PC-3 (cell line): ENCODE measurements at regions not wholly inside any gene's neighbourhood (a gene's known extent, or its start where the extent isn't known, plus 50 kb on each side); places are given as distances from the start of the nearest gene placed in this dataset.

Experiments
- ATAC-seq: fragments of 200-7000 bp; cut with Tn5 transposase; 2 replicates; pipeline ENCODE4 v1.9.1; 2020; ENCODE audit warnings: mild to moderate bottlenecking, moderate library complexity
- BruUV-seq: library from RNA; stranded (reverse); fragments of 400-500 nt; replicated peaks from 2 replicates; lab custom pipeline; 2021; lab: Mats Ljungman, UMichigan
- CTCF ChIA-PET: fragments of 300-600 bp; sonication (Branson Sonifier 250); formaldehyde crosslinking; loops from one replicate; lab custom pipeline; 2022; ENCODE audit warnings: antibody characterized with exemption; lab: Charles Lee
- POLR2A ChIA-PET: fragments of 300-600 bp; sonication (Branson Sonifier 250); formaldehyde crosslinking; loops from one replicate; lab custom pipeline; 2022; ENCODE audit warnings: antibody characterized with exemption; ENCODE audit not compliant: unreplicated experiment; lab: Charles Lee
- DNase-seq: peaks from one replicate; pipeline ENCODE4 v3.0.0-alpha.2; 2015
- H2AFZ ChIP-seq: fragments of 300-600 bp; sonication (generic); 2 replicates; pipeline ENCODE4 v1.6.0; 2016; ENCODE audit warnings: antibody characterized with exemption, low read length
- H3F3A ChIP-seq: fragments of 300-600 bp; sonication (generic); one replicate; pipeline ENCODE4 v1.6.0; 2017; ENCODE audit warnings: antibody characterized with exemption, low read length, control low read depth, mild to moderate bottlenecking; ENCODE audit not compliant: unreplicated experiment
- H3K27ac ChIP-seq: fragments of 300-600 bp; sonication (generic); 2 replicates; pipeline ENCODE4 v1.5.1; 2016; ENCODE audit warnings: mild to moderate bottlenecking, low read length
- H3K27me3 ChIP-seq: fragments of 300-600 bp; sonication (generic); 2 replicates; pipeline ENCODE4 v1.6.1; 2016; ENCODE audit warnings: low read length, mixed read lengths
- H3K36me3 ChIP-seq: fragments of 300-600 bp; sonication (generic); 2 replicates; pipeline ENCODE4 v1.6.1; 2016; ENCODE audit warnings: low read depth, mixed run types, low read length, mixed read lengths
- H3K4me1 ChIP-seq: fragments of 300-600 bp; sonication (generic); 2 replicates; pipeline ENCODE4 v1.5.1; 2016; ENCODE audit warnings: low read length; ENCODE audit not compliant: insufficient read depth
- H3K4me2 ChIP-seq: fragments of 300-600 bp; sonication (generic); 2 replicates; pipeline ENCODE4 v1.6.0; 2016; ENCODE audit warnings: low read length
- H3K4me3 ChIP-seq: fragments of 300-600 bp; sonication (generic); 2 replicates; pipeline ENCODE4 v1.5.1; 2016; ENCODE audit warnings: mild to moderate bottlenecking, low read length, mixed read lengths
- H3K79me2 ChIP-seq: fragments of 300-600 bp; sonication (generic); 2 replicates; pipeline ENCODE4 v1.6.1; 2017; ENCODE audit warnings: low read length, mixed read lengths
- H3K9ac ChIP-seq: fragments of 300-600 bp; sonication (generic); 2 replicates; pipeline ENCODE4 v1.6.0; 2016; ENCODE audit warnings: mild to moderate bottlenecking, low read length
- H3K9me2 ChIP-seq: fragments of 300-600 bp; sonication (generic); replicated peaks from 2 replicates; pipeline ENCODE4 v1.6.1; 2016; ENCODE audit warnings: mixed run types, low read length, mixed read lengths
- H3K9me3 ChIP-seq: fragments of 300-600 bp; sonication (generic); 2 replicates; pipeline ENCODE4 v1.6.1; 2016; ENCODE audit warnings: low read length, mixed read lengths
- H4K20me1 ChIP-seq: fragments of 300-600 bp; sonication (generic); 2 replicates; pipeline ENCODE4 v1.6.1; 2016; ENCODE audit warnings: low read length, mixed read lengths
- CTCF ChIP-seq: fragments of 300-600 bp; sonication (generic); conservative IDR thresholded peaks from 2 replicates; pipeline ENCODE4 v1.5.1; 2017; ENCODE audit warnings: antibody characterized with exemption, low read depth, mild to moderate bottlenecking, low read length
- EZH2 ChIP-seq: fragments of 300-600 bp; sonication (generic); IDR thresholded peaks from one replicate; pipeline ENCODE4 v1.6.1; 2017; ENCODE audit warnings: antibody characterized with exemption, mild to moderate bottlenecking, low read length; ENCODE audit not compliant: unreplicated experiment
- EZH2phosphoT487 ChIP-seq: fragments of 300-600 bp; sonication (generic); IDR thresholded peaks from 2 replicates; pipeline ENCODE4 v1.6.1; 2018; ENCODE audit warnings: mild to moderate bottlenecking, antibody characterized with exemption, low read length, borderline replicate concordance
- intact Hi-C: fragments of 100-400 bp; cut with micrococcal nuclease; formaldehyde crosslinking; loops from 2 replicates; pipeline ENCODE4 v1.9.0; 2023

- no peaks in the 10 kb centered on the region for H3F3A ChIP-seq
- H3K79me2 ChIP-seq: no peaks in the 10 kb centered on the region
- no peaks in the 10 kb centered on the region for H3K27me3 ChIP-seq
- H3K9ac ChIP-seq: no peak overlapping the region
- H3K4me2 ChIP-seq: no peak overlapping the region
- no peaks in the 10 kb centered on the region for H3K9me2 ChIP-seq
- H4K20me1 ChIP-seq: no peaks in the 10 kb centered on the region
- H3K27ac ChIP-seq: no peak overlapping the region
- no peak overlapping the region for H2AFZ ChIP-seq
- intact Hi-C loops: no loop called here
- DNase-seq (peak; percentile 53), ATAC-seq (no peak; the same call in 1 of the 2 replicates)
- ChIA-PET CTCF (no interaction called here), POLR2A (no interaction called here)
- H3K36me3 ChIP-seq: no peaks in the 10 kb centered on the region
- TF ChIP-seq CTCF: no peak
- TF ChIP-seq EZH2: no peak
- no peak overlapping the region for H3K4me3 ChIP-seq
- no peaks in the 10 kb centered on the region for H3K4me1 ChIP-seq
- no TSS peak for BruUV-seq
- H3K9me3 ChIP-seq: no peaks in the 10 kb centered on the region
These were observed 141.1 kb upstream of the ZXDA start for GRCh38 chrX:58051346-58051745.

DNA sequence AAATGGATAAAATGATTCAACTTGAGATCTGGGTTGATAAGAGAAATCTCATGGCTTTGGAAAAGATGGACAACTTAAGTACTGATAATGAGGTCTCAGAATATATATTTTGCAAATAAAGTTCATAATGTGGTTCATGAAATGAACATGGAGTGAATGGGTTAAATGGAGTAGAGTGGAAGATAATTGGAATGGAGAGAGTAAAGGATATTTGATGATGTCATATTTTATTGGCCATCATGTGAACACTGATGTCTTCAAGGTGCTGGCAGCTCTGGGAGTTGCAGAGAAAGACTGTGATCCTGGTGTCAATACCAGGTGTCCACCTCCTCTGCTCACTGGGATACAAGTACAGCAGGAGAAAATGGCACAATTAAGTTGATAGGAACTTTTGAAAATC, 133.9 kb upstream of the ZXDA start:
- Histone ChIP-seq H2AFZ (no peak overlapping the region), H3F3A (no peaks in the 10 kb centered on the region), H3K4me1 (no peaks in the 10 kb centered on the region), H3K27ac (no peak overlapping the region), H3K4me2 (no peak overlapping the region), H3K9ac (no peak overlapping the region), H3K9me2 (no peaks in the 10 kb centered on the region), H3K4me3 (no peak overlapping the region), H3K27me3 (no peaks in the 10 kb centered on the region), H4K20me1 (no peaks in the 10 kb centered on the region), H3K9me3 (no peaks in the 10 kb centered on the region), H3K36me3 (no peaks in the 10 kb centered on the region), H3K79me2 (no peaks in the 10 kb centered on the region)
- intact Hi-C loops: no loop called here
- BruUV-seq: no TSS peak
- no peak for DNase-seq
- TF ChIP-seq CTCF (no peak), EZH2 (no peak), EZH2phosphoT487 (no peak)
- ChIA-PET POLR2A (no interaction called here), CTCF (no interaction called here)
- ATAC-seq: no peak

GRCh38 chrX:58025979-58026378, 115.7 kb upstream of the ZXDA start:
- Histone ChIP-seq H3K27ac (no peak overlapping the region), H3F3A (no peaks in the 10 kb centered on the region), H3K27me3 (no peaks in the 10 kb centered on the region), H4K20me1 (no peaks in the 10 kb centered on the region), H3K9me2 (no peaks in the 10 kb centered on the region), H3K4me2 (no peak overlapping the region), H3K79me2 (no peaks in the 10 kb centered on the region), H3K4me3 (no peak overlapping the region), H2AFZ (no peak overlapping the region), H3K9me3 (no peaks in the 10 kb centered on the region), H3K9ac (no peak overlapping the region), H3K36me3 (no peaks in the 10 kb centered on the region), H3K4me1 (no peaks in the 10 kb centered on the region)
- intact Hi-C loops: loop anchor here (1.0 to 10.0 kb wide), 3 partner anchors 97 to 441 kb away; no protein-coding TSS in a partner anchor
- DNase-seq: peak; percentile 51
- ChIA-PET POLR2A (no interaction called here), CTCF (no interaction called here)
- BruUV-seq: no TSS peak
- ATAC-seq: peak; percentile 54; the same call in 1 of the 2 replicates
- TF ChIP-seq EZH2phosphoT487: no peak
- TF ChIP-seq EZH2: no peak
- peak; percentile 72 for TF ChIP-seq CTCF
